DOHH2 (cell line): ENCODE measurements at regions not wholly inside any gene's neighbourhood (a gene's known extent, or its start where the extent isn't known, plus 50 kb on each side); places are given as distances from the start of the nearest gene placed in this dataset.

ENCODE experiments used
- EZH2phosphoT487 ChIP-seq: fragments of 200-600 bp; sonication (generic); IDR thresholded peaks from 2 replicates; pipeline ENCODE4 v1.6.1; 2017; ENCODE audit warnings: borderline replicate concordance, mild to moderate bottlenecking, antibody characterized with exemption, low read length, moderate library complexity, mixed read lengths
- TF ChIP-seq, protein P1 (sequence below): fragments of 200-600 bp; sonication (generic); IDR thresholded peaks from one replicate; pipeline ENCODE4 v1.5.1; 2014; ENCODE audit warnings: antibody characterized with exemption, mild to moderate bottlenecking, low read depth, low read length; ENCODE audit not compliant: poor library complexity, severe bottlenecking

DNA sequence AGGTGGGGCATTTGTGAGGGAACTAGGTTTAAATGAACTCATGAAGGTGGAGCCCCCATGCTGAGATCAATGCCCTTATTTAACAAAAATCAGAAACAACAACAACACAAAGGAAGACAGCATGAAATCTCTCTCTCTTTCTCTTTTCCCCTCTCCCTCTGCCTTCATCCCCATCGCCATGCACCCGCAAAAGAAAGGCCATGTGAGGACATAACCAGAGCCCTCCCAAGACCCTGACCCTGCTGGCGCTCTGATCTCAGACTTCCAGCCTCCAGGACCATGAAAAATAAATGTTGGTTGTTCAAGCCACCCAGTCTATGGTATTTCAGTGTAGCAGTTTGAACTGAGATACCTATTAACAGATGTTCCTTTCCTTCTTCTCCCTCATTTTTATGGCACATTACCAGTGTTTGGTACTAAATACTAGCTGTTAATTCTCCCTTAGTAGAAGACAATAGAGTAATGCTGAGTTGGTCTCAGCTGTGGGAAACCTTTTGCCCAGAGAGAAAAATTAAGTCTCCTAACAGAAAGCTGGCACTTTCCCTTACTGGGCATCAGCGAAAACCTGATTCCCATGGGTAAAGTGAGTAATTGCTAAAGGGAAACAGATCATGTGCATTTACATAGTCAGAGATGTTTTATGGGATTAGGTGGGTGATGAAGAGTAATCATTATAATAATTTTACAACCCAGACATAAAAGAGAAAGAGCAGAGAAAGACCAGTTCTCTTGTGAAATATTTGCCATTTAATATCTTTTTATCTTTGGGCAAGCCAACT, 264.0 kb upstream of the PLEKHG7 start:
- TF ChIP-seq EZH2phosphoT487: no peak
- TF ChIP-seq, protein P1, sequence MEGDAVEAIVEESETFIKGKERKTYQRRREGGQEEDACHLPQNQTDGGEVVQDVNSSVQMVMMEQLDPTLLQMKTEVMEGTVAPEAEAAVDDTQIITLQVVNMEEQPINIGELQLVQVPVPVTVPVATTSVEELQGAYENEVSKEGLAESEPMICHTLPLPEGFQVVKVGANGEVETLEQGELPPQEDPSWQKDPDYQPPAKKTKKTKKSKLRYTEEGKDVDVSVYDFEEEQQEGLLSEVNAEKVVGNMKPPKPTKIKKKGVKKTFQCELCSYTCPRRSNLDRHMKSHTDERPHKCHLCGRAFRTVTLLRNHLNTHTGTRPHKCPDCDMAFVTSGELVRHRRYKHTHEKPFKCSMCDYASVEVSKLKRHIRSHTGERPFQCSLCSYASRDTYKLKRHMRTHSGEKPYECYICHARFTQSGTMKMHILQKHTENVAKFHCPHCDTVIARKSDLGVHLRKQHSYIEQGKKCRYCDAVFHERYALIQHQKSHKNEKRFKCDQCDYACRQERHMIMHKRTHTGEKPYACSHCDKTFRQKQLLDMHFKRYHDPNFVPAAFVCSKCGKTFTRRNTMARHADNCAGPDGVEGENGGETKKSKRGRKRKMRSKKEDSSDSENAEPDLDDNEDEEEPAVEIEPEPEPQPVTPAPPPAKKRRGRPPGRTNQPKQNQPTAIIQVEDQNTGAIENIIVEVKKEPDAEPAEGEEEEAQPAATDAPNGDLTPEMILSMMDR: no peak
